Adipocyte (in vitro differentiated cells): ENCODE measurements at regions not wholly inside any gene's neighbourhood (a gene's known extent, or its start where the extent isn't known, plus 50 kb on each side); places are given as distances from the start of the nearest gene placed in this dataset.
"Not testable (repeated sequence)": the region's sequence is repeated elsewhere in the genome, so short reads cannot be mapped to it uniquely, and the experiment has no call there.

ENCODE experiments used
- DNase-seq: peaks from one replicate; pipeline ENCODE4 v3.0.0-alpha.2; 2015; ENCODE audit warnings: low read depth
- H3K27me3 ChIP-seq: replicated peaks from 2 replicates; pipeline ENCODE4 v1.7.0; 2013; ENCODE audit warnings: mild to moderate bottlenecking, low read length, moderate library complexity; ENCODE audit not compliant: control insufficient read depth, insufficient read depth
- H3K36me3 ChIP-seq: 2 replicates; pipeline ENCODE4 v1.7.0; 2013; ENCODE audit warnings: low read length, mild to moderate bottlenecking, moderate library complexity; ENCODE audit not compliant: control insufficient read depth, insufficient read depth, severe bottlenecking
- H3K4me1 ChIP-seq: 2 replicates; pipeline ENCODE4 v1.7.0; 2013; ENCODE audit warnings: mild to moderate bottlenecking, low read length, moderate library complexity; ENCODE audit not compliant: control insufficient read depth, insufficient read depth
- H3K4me3 ChIP-seq: 2 replicates; pipeline ENCODE4 v1.7.0; 2013; ENCODE audit warnings: mild to moderate bottlenecking, low read length, moderate library complexity
- H3K9ac ChIP-seq: 2 replicates; pipeline ENCODE4 v1.7.0; 2013; ENCODE audit warnings: mild to moderate bottlenecking, low read length, moderate library complexity
- H3K9me3 ChIP-seq: 2 replicates; pipeline ENCODE4 v1.7.0; 2013; ENCODE audit warnings: mild to moderate bottlenecking, low read length, moderate library complexity; ENCODE audit not compliant: control insufficient read depth

- peak; percentile 10 for DNase-seq
Measured at GRCh38 chr12:78338054-78338785, 507.5 kb downstream of the NAV3 start.

DNA sequence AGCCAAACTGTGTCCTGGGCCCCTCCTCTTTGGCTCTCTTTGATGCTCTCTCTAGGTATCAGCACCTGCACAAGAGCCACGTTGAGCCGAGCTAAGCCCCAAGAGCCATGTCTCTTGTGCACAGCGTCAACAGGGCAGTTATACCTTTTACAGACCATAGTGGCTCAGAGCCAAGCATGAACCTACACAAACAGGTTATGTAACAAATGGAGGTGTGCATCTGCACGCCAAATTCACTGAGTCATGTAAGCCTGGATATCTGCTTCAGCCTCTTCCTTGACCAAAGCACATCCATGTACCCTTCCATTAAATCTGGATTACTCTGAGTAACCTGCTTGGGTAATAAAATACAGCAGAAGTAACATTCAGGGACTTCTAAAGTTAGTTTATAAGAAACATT is 509.7 kb downstream of the NAV3 start:
- Histone ChIP-seq H3K9ac (no peak overlapping the region), H3K9me3 (peaks cover 3% of the 10 kb centered on the region), H3K36me3 (no peaks in the 10 kb centered on the region)

More at GRCh38 chr12:78338054-78338785, 507.5 kb downstream of the NAV3 start:
- Histone ChIP-seq H3K36me3 (no peaks in the 10 kb centered on the region), H3K4me1 (peaks cover 6% of the 10 kb centered on the region), H3K27me3 (no peaks in the 10 kb centered on the region), H3K9ac (no peak overlapping the region), H3K9me3 (no peaks in the 10 kb centered on the region), H3K4me3 (no peak overlapping the region)

DNA sequence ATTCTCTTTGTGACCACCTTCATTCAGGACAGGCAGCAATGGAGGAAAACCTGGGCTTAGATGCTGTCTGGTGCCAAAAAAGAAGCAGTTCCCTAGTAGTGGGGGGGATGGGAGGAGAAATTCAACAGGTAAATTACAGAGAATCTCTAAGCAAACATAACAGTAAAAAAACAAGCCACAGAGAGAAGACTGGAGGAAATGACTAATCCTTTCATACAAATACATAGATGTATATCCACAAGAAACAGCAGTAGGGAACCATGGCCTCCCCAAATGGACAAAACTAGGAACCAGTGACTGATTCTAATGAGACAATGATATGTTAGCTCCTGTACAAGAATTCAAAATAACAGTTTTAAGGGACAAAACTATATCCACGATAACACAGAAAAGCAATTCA is 513.0 kb downstream of the NAV3 start:
- no peak for DNase-seq
- H3K36me3 ChIP-seq: no peaks in the 10 kb centered on the region
- H3K4me1 ChIP-seq: peaks cover 6% of the 10 kb centered on the region
- no peak overlapping the region for H3K4me3 ChIP-seq
- H3K9me3 ChIP-seq: peaks cover 20% of the 10 kb centered on the region
- no peak overlapping the region for H3K9ac ChIP-seq
- no peaks in the 10 kb centered on the region for H3K27me3 ChIP-seq

More for the DNA sequence above, 509.7 kb downstream of the NAV3 start:
- DNase-seq: no peak
- H3K27me3 ChIP-seq: no peaks in the 10 kb centered on the region
- H3K4me3 ChIP-seq: no peak overlapping the region
- peaks cover 6% of the 10 kb centered on the region for H3K4me1 ChIP-seq

GRCh38 chr12:78359520-78359919 is 505.1 kb upstream of the SYT1 start:
- H3K4me1 ChIP-seq: no peaks in the 10 kb centered on the region
- no peaks in the 10 kb centered on the region for H3K36me3 ChIP-seq
- H3K9ac ChIP-seq: no peak overlapping the region
- H3K9me3 ChIP-seq: no peaks in the 10 kb centered on the region
- H3K27me3 ChIP-seq: no peaks in the 10 kb centered on the region
- peak; percentile 19 for DNase-seq
- no peak overlapping the region for H3K4me3 ChIP-seq

GRCh38 chr12:78361683-78362082 is 502.9 kb upstream of the SYT1 start:
- Histone ChIP-seq H3K27me3 (no peaks in the 10 kb centered on the region), H3K9me3 (no peaks in the 10 kb centered on the region), H3K4me3 (no peak overlapping the region), H3K9ac (no peak overlapping the region), H3K36me3 (no peaks in the 10 kb centered on the region), H3K4me1 (no peaks in the 10 kb centered on the region)
- no peak for DNase-seq

DNA sequence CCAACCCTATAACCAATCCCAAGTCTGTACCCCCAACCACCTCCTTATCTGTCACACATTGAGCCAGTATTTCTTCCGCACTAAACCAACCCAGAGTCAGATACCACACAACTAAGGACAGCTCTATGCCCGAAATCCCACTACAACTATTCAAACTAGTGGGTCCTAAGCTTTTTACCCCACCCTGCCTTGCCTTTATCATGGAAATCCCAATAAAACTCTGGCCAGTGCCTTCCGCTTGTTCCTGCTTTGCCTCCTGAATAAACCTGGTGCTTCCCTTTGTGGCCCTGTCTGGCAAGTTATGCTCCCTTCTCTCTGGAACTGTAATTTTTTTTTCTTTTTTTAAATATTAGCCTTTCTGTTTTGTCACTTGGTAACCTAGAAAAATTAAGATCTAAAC is 493.3 kb upstream of the SYT1 start:
- H3K4me1 ChIP-seq: no peaks in the 10 kb centered on the region
- DNase-seq: no peak
- H3K36me3 ChIP-seq: no peaks in the 10 kb centered on the region
- H3K9ac ChIP-seq: no peak overlapping the region
- H3K4me3 ChIP-seq: no peak overlapping the region
- no peaks in the 10 kb centered on the region for H3K9me3 ChIP-seq
- no peaks in the 10 kb centered on the region for H3K27me3 ChIP-seq

DNA sequence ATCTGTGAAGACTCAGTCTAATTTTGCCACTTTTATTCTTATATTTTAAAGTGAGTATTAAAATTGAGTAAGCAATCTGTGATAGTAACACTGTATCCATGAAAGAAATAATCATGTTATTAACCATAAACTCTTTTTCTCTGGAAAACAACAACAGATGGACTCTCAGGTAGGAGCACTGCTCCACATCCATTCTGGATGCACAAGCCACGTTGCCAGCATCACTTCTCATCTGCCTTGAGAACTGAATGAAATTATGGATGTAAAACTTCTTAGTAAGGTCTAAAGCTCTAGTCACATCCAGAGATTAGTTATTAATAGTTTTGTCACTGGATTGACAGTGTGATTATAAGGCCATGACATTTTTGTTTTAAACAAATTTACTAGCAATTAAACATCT is 489.1 kb upstream of the SYT1 start:
- Histone ChIP-seq H3K4me1 (no peaks in the 10 kb centered on the region), H3K4me3 (no peak overlapping the region), H3K9ac (no peak overlapping the region), H3K27me3 (no peaks in the 10 kb centered on the region), H3K36me3 (no peaks in the 10 kb centered on the region), H3K9me3 (peaks cover 12% of the 10 kb centered on the region)
- DNase-seq: no peak

DNA sequence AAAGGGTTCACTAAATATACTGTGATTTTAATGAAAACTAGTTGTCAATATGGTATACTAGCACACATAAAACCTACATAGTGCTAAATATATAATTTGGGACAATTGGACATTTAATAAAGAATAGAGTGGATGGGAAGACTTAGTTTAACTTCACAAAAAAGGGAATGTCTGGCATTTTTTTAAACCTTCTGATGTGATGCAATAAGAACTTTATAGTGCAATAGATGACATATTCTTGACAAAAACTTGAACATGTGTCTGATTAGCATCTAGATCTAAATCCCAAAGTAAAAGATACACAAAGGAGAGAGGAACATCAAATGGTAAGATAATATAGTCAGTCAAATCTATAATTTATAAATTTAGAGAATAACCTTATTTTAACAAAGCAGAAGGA is 488.3 kb upstream of the SYT1 start:
- Histone ChIP-seq H3K4me3 (no peak overlapping the region), H3K36me3 (no peaks in the 10 kb centered on the region), H3K4me1 (no peaks in the 10 kb centered on the region), H3K9ac (no peak overlapping the region), H3K27me3 (no peaks in the 10 kb centered on the region), H3K9me3 (peaks cover 12% of the 10 kb centered on the region)
- peak; percentile 64 for DNase-seq

DNA sequence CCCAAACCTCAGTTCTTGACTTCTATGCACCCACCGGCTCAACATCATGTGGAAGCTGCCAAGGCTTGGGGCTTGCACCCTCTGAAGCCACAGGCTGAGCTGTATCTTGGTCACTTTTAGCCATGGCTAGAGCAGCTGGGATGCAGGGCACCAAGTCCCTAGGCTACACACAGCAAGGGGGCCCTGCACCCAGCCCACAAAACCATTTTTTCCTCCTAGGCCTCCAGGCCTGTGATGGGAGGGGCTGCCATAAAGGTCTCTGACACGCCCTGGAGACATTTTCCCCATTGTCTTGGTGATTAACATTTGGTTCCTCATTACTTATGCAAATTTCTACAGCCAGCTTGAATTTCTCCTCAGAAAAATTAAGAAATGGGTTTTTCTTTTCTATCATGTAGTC is 485.5 kb upstream of the SYT1 start:
- H3K4me1 ChIP-seq, H3K27me3 ChIP-seq, H3K9ac ChIP-seq, H3K4me3 ChIP-seq, H3K36me3 ChIP-seq, DNase-seq: not testable (repeated sequence)
- H3K9me3 ChIP-seq: peaks cover 12% of the 10 kb centered on the region

GRCh38 chr12:78383414-78383813 is 481.2 kb upstream of the SYT1 start:
- Histone ChIP-seq H3K9ac (no peak overlapping the region), H3K9me3 (peaks cover 12% of the 10 kb centered on the region), H3K4me1 (no peaks in the 10 kb centered on the region), H3K4me3 (no peak overlapping the region), H3K27me3 (no peaks in the 10 kb centered on the region), H3K36me3 (no peaks in the 10 kb centered on the region)
- DNase-seq: no peak

GRCh38 chr12:78384541-78384940 is 480.0 kb upstream of the SYT1 start:
- H3K36me3 ChIP-seq: no peaks in the 10 kb centered on the region
- H3K27me3 ChIP-seq: no peaks in the 10 kb centered on the region
- peaks cover 5% of the 10 kb centered on the region for H3K9me3 ChIP-seq
- no peak for DNase-seq
- no peaks in the 10 kb centered on the region for H3K4me1 ChIP-seq
- H3K9ac ChIP-seq: no peak overlapping the region
- H3K4me3 ChIP-seq: no peak overlapping the region

GRCh38 chr12:78385541-78385940 is 479.0 kb upstream of the SYT1 start:
- H3K27me3 ChIP-seq: no peaks in the 10 kb centered on the region
- DNase-seq: peak; percentile 67
- H3K9me3 ChIP-seq: no peaks in the 10 kb centered on the region
- H3K9ac ChIP-seq: no peak overlapping the region
- no peak overlapping the region for H3K4me3 ChIP-seq
- H3K4me1 ChIP-seq: no peaks in the 10 kb centered on the region
- H3K36me3 ChIP-seq: no peaks in the 10 kb centered on the region
